ENCODE measurements at regions not wholly inside any gene's neighbourhood (a gene's known extent, or its start where the extent isn't known, plus 50 kb on each side); places are given as distances from the start of the nearest gene placed in this dataset.

GRCh38 chr13:78981913-78982312 is 323.0 kb upstream of the OBI1 start:
- DNase-seq (ENCODE audit: low read depth in 2 of 2) = no peak

- no peak for DNase-seq (ENCODE audit: low read depth in 2 of 2)
Observed at GRCh38 chr13:78979349-78979748, 320.4 kb upstream of the OBI1 start.

GRCh38 chr13:78978381-78978998 is 319.5 kb upstream of the OBI1 start:
- peak; percentile 6 to 10 for DNase-seq (ENCODE audit: low read depth in 2 of 2)

- no peak for DNase-seq (ENCODE audit: low read depth in 2 of 2)
Observed at GRCh38 chr13:78977311-78977710, 318.4 kb upstream of the OBI1 start.

GRCh38 chr13:78976696-78977095 is 317.7 kb upstream of the OBI1 start:
- DNase-seq (ENCODE audit: low read depth in 2 of 2) = no peak

- DNase-seq (ENCODE audit: low read depth in 2 of 2) = no peak
Observed at GRCh38 chr13:78972561-78972960, 313.6 kb upstream of the OBI1 start.

- no peak for DNase-seq (ENCODE audit: low read depth in 2 of 2)
Observed at GRCh38 chr13:78971355-78972025, 312.5 kb upstream of the OBI1 start.

GRCh38 chr13:78960881-78961280 is 301.9 kb upstream of the OBI1 start:
- DNase-seq (ENCODE audit: low read depth in 2 of 2) = no peak

GRCh38 chr13:78958006-78958405 is 299.1 kb upstream of the OBI1 start:
- no peak for DNase-seq (ENCODE audit: low read depth in 2 of 2)

- DNase-seq (ENCODE audit: low read depth in 2 of 2) = no peak
Observed at GRCh38 chr13:78940455-78941130, 281.6 kb upstream of the OBI1 start.

GRCh38 chr13:78934336-78934735 is 275.4 kb upstream of the OBI1 start:
- DNase-seq (ENCODE audit: low read depth in 2 of 2) = no peak

GRCh38 chr13:78915015-78915414 is 256.1 kb upstream of the OBI1 start:
- DNase-seq (ENCODE audit: low read depth in 2 of 2) = no peak

GRCh38 chr13:78913656-78914055 is 254.7 kb upstream of the OBI1 start:
- DNase-seq (ENCODE audit: low read depth in 2 of 2) = no peak

- DNase-seq (ENCODE audit: low read depth in 2 of 2) = no peak
Observed at GRCh38 chr13:78910147-78910546, 251.2 kb upstream of the OBI1 start.

- DNase-seq (ENCODE audit: low read depth in 2 of 2) = no peak
Observed at GRCh38 chr13:78909276-78909675, 250.3 kb upstream of the OBI1 start.

- DNase-seq (ENCODE audit: low read depth in 2 of 2) = no peak
Observed at GRCh38 chr13:78907006-78907405, 248.1 kb upstream of the OBI1 start.

- DNase-seq (ENCODE audit: low read depth in 2 of 2) = no peak
Observed at GRCh38 chr13:78897200-78897599, 238.2 kb upstream of the OBI1 start.

GRCh38 chr13:78884571-78884970 is 225.6 kb upstream of the OBI1 start:
- no peak for DNase-seq (ENCODE audit: low read depth in 2 of 2)

- no peak for DNase-seq (ENCODE audit: low read depth in 2 of 2)
Observed at GRCh38 chr13:78881751-78882150, 222.8 kb upstream of the OBI1 start.

GRCh38 chr13:78881054-78881453 is 222.1 kb upstream of the OBI1 start:
- DNase-seq (ENCODE audit: low read depth in 2 of 2) = no peak

GRCh38 chr13:78876915-78877549 is 218.1 kb upstream of the OBI1 start:
- DNase-seq (ENCODE audit: low read depth in 2 of 2) = no peak

GRCh38 chr13:78875792-78876580 is 217.0 kb upstream of the OBI1 start:
- DNase-seq (ENCODE audit: low read depth in 2 of 2) = no peak
